ENCODE measurements at regions not wholly inside any gene's neighbourhood (a gene's known extent, or its start where the extent isn't known, plus 50 kb on each side); places are given as distances from the start of the nearest gene placed in this dataset.
A peak's percentile ranks its signal among the peaks of the same experiment; 100 is the strongest.
"Not testable (repeated sequence)": the region's sequence is repeated elsewhere in the genome, so short reads cannot be mapped to it uniquely, and the experiment has no call there.

DNA sequence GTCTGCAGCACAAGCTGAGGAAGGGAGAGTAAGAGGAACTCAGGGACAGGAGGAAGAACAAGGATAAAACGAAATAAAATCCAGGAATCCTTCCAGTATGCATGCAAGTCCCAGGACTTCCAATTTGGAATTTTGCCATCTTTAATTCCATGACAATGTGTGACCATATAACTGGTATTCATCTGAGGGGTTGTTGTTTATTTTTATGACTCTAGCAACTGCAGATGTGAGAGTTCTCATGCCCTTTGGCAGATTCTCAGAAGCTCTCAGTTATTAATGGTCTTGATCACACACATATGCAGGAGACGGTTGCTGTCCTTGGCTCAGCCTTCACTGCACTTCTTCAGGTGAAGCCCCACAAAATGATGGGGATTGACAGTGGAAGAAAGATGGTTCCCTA lies 148.2 kb downstream of the SMIM20 start:
- FAIRE-seq, result no peak

DNA sequence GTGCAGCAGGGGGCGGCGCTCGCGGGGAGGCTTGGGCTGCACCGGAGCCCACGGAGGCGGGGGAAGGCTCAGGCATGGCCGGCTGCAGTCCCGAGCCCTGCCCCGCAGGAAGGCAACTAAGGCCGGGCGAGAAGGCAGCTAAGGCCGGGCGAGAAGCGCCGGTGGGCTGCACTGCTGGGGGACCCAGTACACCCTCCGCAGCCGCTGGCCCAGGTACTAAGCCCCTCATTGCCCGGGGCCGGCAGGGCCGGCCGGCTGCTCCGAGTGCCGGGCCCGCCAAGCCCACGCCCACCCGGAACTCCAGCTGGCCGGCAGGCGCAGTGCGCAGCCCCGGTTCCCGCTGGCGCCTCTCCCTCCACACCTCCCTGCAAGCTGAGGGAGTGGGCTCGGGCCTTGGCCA lies 150.0 kb downstream of the SMIM20 start:
- not testable (repeated sequence) for FAIRE-seq; DNase-seq (ENCODE audit: insufficient read length, low spot score)

More for the DNA sequence above, 148.2 kb downstream of the SMIM20 start:
- no peak for DNase-seq (ENCODE audit: insufficient read length, low spot score)

DNA sequence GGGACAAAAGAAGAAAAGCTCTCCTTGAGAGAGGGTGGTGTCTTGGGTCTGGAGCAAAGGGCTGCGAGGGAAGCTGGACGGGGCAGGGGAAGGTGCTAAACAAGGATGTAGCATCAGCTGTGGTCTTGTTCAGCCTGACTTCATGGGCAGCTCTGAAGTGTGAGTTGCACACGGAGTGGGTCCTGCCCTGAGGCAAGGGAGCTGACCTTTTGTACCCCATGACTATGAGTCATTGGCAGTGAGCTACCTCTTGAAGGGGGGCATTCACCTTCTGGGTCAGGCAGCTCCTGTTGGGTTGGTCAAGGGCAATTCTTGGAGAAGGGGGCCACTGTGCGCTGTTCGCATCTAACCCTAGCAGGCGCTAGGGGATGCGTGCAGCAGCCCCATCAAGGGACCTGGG lies 151.8 kb downstream of the SMIM20 start:
- FAIRE-seq (peak; percentile 64), DNase-seq (ENCODE audit: insufficient read length, low spot score) (no peak)

DNA sequence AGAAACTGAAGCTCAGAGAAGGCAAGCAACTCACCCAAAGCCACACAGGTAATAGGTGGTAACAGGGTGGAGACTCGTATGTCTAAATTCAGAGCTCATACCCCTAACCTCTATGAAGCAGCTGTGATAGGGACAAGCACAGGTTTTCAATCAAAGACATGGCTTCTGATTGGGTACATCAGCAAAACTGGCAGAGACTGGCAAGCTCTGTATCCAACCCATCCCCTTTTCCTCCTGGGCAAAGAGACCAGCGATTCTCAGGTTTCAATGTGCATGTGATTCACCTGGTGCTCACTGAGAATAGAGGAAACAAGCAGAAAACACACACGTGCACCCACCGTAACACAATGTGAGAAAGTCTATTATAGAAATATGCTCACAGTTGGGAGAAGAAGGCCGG lies 153.0 kb downstream of the SMIM20 start:
- DNase-seq (ENCODE audit: insufficient read length, low spot score), result no peak
- no peak for FAIRE-seq

- FAIRE-seq, result no peak
- DNase-seq (ENCODE audit: insufficient read length, low spot score), result no peak
These were observed 155.2 kb downstream of the SMIM20 start for GRCh38 chr4:26069218-26069617.

GRCh38 chr4:26071688-26072087 lies 157.7 kb downstream of the SMIM20 start:
- no peak for FAIRE-seq
- DNase-seq (ENCODE audit: insufficient read length, low spot score), result no peak

- FAIRE-seq (no peak), DNase-seq (ENCODE audit: insufficient read length, low spot score) (no peak)
These were observed 160.0 kb downstream of the SMIM20 start for GRCh38 chr4:26073886-26074560.

DNA sequence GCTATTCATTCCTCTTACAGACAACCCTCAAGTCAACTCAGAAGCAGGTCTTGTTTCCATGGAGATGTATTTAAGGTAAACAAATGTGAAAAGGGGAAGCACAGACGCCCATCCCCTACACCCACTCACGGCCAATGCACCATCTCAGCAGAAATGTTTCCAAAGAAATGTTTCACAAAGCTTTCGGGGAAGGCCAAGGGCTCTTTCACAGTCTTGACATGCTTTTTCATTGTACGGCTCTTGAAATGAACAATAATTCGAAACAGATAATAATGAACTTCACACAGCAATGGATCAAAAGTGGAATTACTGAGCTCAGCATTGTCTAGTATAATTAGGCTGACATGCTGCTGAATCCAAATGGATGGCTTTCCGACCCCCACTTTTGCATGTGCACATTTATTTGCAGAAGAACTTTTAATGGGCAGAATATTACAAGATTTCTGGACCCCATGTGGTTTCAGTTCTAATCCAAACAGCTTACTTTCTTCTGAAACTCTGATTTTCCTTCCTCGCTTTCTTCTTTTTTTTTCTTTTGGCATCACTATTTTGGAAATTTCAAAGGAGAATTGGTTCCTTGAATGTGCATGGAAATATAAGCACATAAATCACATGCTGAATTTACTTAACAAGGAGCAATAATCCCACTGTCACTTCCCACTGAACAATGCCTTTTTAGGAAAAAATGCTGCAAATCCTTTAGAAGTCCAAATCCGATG lies 160.9 kb downstream of the SMIM20 start:
- DNase-seq (ENCODE audit: insufficient read length, low spot score), result no peak
- FAIRE-seq, result no peak

DNA sequence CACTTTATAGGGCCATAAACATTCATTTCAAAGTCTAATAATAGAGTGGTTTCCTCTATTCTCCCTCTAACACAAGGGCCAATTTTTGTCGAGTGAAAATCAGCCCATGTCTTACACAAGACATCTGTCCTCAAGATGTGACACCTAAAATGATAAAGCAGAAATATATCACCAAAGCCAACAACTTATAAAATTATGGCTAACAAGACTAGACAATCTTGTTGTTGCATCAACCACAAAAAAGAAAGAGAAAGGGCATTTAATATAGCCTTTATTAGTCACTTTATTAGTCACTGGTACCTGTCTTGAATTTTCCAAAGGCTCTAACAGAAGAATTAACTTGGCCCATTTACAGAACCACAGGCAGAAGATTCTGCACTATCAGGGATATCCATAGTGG lies 161.6 kb downstream of the SMIM20 start:
- no peak for DNase-seq (ENCODE audit: insufficient read length, low spot score)
- no peak for FAIRE-seq

DNA sequence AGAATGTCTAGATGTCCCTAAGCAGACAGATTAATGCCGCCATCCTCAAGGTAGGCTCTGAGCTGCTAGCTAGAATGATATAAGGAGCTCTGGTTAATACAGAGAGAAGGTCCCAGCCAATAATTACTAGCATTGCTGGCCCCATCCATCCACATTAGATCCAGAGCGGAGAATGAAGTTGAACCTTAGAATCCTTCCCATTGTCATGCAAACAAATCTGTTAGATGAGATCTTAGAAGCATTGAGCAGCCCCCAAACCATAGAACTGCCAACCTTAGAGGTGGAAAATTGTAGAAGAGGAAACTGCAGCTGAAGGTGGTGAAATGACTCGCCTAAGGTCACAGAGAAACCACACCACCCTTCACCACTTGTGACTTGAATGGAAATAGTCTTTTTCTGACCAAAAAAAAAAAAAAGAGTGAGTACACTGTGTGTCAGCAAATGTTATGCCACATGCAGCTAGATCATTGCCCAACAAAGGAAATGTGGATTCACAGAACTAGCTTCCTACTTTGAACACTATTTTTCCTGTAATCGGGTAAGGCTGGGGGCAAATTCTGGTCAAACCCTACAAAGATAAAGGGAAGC lies 162.1 kb downstream of the SMIM20 start:
- FAIRE-seq, result no peak
- DNase-seq (ENCODE audit: insufficient read length, low spot score), result no peak

DNA sequence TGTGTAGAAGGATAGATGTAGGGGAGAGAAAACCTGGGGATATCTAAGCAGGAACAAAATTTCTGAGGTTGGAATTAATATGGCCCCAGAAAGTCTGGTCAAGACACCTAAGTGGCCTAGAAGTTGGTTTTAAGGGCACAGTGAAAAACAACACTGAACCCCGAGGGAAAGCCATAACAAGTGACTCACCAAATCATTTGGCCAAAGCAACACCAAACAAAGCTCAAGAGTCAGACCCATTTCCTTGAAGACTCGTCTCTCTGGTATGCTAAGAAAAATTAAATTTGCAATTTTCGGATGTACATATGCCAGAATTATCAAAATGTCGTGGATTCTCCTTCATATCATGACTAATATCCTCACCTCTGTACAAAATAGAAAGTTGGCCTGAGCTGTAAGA lies 162.9 kb downstream of the SMIM20 start:
- no peak for FAIRE-seq
- DNase-seq (ENCODE audit: insufficient read length, low spot score), result no peak

GRCh38 chr4:26077756-26078155 lies 163.7 kb downstream of the SMIM20 start:
- DNase-seq (ENCODE audit: insufficient read length, low spot score) (no peak), FAIRE-seq (no peak)

GRCh38 chr4:26080870-26081628 lies 167.0 kb downstream of the SMIM20 start:
- peak; percentile 20 for FAIRE-seq

GRCh38 chr4:26081795-26082498 lies 167.9 kb downstream of the SMIM20 start:
- no peak for FAIRE-seq
- DNase-seq (ENCODE audit: insufficient read length, low spot score), result peak; percentile 39

More at GRCh38 chr4:26080870-26081628, 167.0 kb downstream of the SMIM20 start:
- no peak for DNase-seq (ENCODE audit: insufficient read length, low spot score)

GRCh38 chr4:26082565-26082964 lies 168.5 kb downstream of the SMIM20 start:
- FAIRE-seq, result no peak
- DNase-seq (ENCODE audit: insufficient read length, low spot score), result no peak

- DNase-seq (ENCODE audit: insufficient read length, low spot score) (peak; percentile 67), FAIRE-seq (peak; percentile 71)
These were observed 170.0 kb downstream of the SMIM20 start for GRCh38 chr4:26083987-26084386.

DNA sequence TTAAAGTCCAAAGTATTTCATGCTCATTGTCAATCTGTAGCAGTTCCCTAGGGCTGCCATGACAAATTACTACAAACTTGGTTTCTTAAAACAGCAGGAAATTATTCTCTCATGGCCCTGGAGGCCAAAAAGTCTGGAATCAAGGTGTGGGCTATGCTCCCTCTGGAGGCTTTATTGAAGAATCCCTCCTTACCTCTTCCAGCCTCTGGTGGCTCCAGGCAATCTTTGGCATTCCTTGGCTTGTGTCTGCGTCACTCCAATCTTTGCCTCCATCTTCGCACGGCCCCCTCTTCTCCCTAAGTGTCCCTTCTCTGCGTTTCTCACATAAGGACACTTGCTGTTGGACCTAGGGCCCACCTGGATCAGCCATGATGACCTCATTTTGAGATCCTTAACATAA lies 170.4 kb downstream of the SMIM20 start:
- DNase-seq (ENCODE audit: insufficient read length, low spot score), result no peak
- FAIRE-seq, result peak; percentile 23

- no peak for DNase-seq (ENCODE audit: insufficient read length, low spot score)
- no peak for FAIRE-seq
These were observed 171.5 kb downstream of the SMIM20 start for GRCh38 chr4:26085551-26085950.

DNA sequence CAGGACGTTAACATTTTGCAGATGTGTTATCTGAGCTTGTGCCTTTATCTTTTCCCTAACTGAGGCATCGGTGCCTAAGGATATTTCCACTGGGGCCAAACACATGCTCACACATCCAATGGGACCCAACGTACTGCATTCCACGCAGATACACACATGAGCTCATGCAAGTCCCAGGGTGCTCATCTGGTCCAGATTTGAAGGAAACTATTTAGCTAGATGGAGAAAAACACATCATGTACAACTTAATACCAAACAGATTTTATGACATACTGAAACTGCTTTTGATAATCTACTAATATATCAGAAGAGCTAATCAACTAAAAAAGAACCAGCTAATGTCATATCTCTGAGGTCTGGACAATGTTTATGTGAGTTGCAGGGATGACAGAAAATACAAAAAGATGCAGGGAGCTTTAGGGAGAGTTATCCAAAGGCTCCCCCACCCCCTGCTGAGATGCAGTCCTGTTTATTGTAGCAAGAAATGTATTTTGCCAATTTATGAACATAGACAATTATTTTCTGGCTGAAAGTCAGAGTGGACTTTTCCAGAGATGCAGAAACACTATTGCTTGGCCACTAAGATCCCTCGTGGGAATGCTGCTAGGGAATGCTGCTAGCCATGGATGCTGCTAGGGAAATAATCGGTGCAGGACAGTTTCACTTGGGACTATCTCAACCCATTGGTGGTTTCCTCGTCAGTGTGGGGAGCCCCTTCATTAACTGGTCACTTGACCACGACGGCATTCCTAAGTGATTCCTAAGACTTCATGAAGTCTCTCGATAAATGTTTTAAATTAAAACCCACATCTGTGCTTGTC lies 172.8 kb downstream of the SMIM20 start:
- DNase-seq (ENCODE audit: insufficient read length, low spot score), result no peak
- FAIRE-seq, result no peak

- FAIRE-seq (peak; percentile 42), DNase-seq (ENCODE audit: insufficient read length, low spot score) (no peak)
These were observed 174.5 kb downstream of the SMIM20 start for GRCh38 chr4:26088433-26088928.
